OCI-LY7 (cell line): ENCODE measurements at regions not wholly inside any gene's neighbourhood (a gene's known extent, or its start where the extent isn't known, plus 50 kb on each side); places are given as distances from the start of the nearest gene placed in this dataset.

ENCODE experiments used
- BruUV-seq: library from RNA; stranded (reverse); fragments of 400-500 nt; replicated peaks from 2 replicates; lab custom pipeline; 2021; lab: Mats Ljungman, UMichigan
- CTCF ChIA-PET: fragments of 300-600 bp; sonication (Branson Sonifier 250); formaldehyde crosslinking; loops from one replicate; lab custom pipeline; 2022; ENCODE audit warnings: antibody characterized with exemption; ENCODE audit not compliant: unreplicated experiment; lab: Charles Lee
- POLR2A ChIA-PET: fragments of 300-600 bp; sonication (Branson Sonifier 250); formaldehyde crosslinking; loops from one replicate; lab custom pipeline; 2022; ENCODE audit warnings: antibody characterized with exemption; lab: Charles Lee
- DNase-seq: peaks from one replicate; pipeline ENCODE4 v3.0.0-alpha.2; 2015; ENCODE audit warnings: low spot score
- H2AFZ ChIP-seq: fragments of 200-600 bp; sonication (generic), shearing (Covaris generic); 2 replicates; pipeline ENCODE4 v1.6.1; 2014; ENCODE audit warnings: mild to moderate bottlenecking, antibody characterized with exemption, low read length, moderate library complexity
- H3K27ac ChIP-seq: fragments of 200-600 bp; sonication (generic); 2 replicates; pipeline ENCODE4 v1.5.1; 2014; ENCODE audit warnings: mixed run types, low read depth, mild to moderate bottlenecking, moderate library complexity, low read length, inconsistent platforms; ENCODE audit not compliant: poor library complexity, severe bottlenecking
- H3K36me3 ChIP-seq: fragments of 200-600 bp; sonication (generic); 2 replicates; pipeline ENCODE4 v1.6.1; 2014; ENCODE audit warnings: mild to moderate bottlenecking, antibody characterized with exemption, low read length, moderate library complexity, mixed read lengths; ENCODE audit not compliant: insufficient read depth
- H3K4me1 ChIP-seq: fragments of 200-600 bp; sonication (generic); 2 replicates; pipeline ENCODE4 v1.5.1; 2014; ENCODE audit warnings: mild to moderate bottlenecking, low read length; ENCODE audit not compliant: insufficient read depth, poor library complexity, severe bottlenecking
- H3K4me2 ChIP-seq: fragments of 200-600 bp; sonication (generic); 2 replicates; pipeline ENCODE4 v1.6.1; 2014; ENCODE audit warnings: mild to moderate bottlenecking, low read length
- H3K4me3 ChIP-seq: fragments of 200-600 bp; sonication (generic); 2 replicates; pipeline ENCODE4 v1.5.1; 2014; ENCODE audit warnings: mild to moderate bottlenecking, low read depth, low read length; ENCODE audit not compliant: poor library complexity, severe bottlenecking
- H3K79me2 ChIP-seq: fragments of 200-600 bp; sonication (generic); 2 replicates; pipeline ENCODE4 v1.6.1; 2016; ENCODE audit warnings: low read depth, mild to moderate bottlenecking, low read length, moderate library complexity, mixed read lengths; ENCODE audit not compliant: insufficient read depth
- H3K9me2 ChIP-seq: fragments of 200-600 bp; sonication (generic); 2 replicates; pipeline ENCODE4 v1.6.1; 2016; ENCODE audit warnings: mild to moderate bottlenecking, low read length, mixed read lengths; ENCODE audit not compliant: insufficient read depth
- H3K9me3 ChIP-seq: fragments of 200-600 bp; sonication (generic); 2 replicates; pipeline ENCODE4 v1.6.1; 2014; ENCODE audit warnings: mild to moderate bottlenecking, mixed run types, low read length, mixed read lengths
- H4K20me1 ChIP-seq: fragments of 200-600 bp; sonication (generic); 2 replicates; pipeline ENCODE4 v1.6.1; 2014; ENCODE audit warnings: mild to moderate bottlenecking, antibody characterized with exemption, low read length, moderate library complexity, mixed read lengths; ENCODE audit not compliant: insufficient read depth
- EZH2phosphoT487 ChIP-seq: fragments of 200-600 bp; sonication (generic); IDR thresholded peaks from 2 replicates; pipeline ENCODE4 v1.6.1; 2018; ENCODE audit warnings: low read depth, borderline replicate concordance, mild to moderate bottlenecking, mixed run types, antibody characterized with exemption, low read length, moderate library complexity, mixed read lengths
- intact Hi-C: fragments of 100-400 bp; cut with micrococcal nuclease; formaldehyde crosslinking; loops from one replicate; pipeline ENCODE4 v1.10.0; 2022; ENCODE audit not compliant: unreplicated experiment
- TF ChIP-seq, protein P1 (sequence below): fragments of 200-600 bp; sonication (generic); conservative IDR thresholded peaks from 2 replicates; pipeline ENCODE4 v1.5.1; 2014; ENCODE audit warnings: mild to moderate bottlenecking, antibody characterized with exemption, low read length, moderate library complexity, mixed read lengths

DNA sequence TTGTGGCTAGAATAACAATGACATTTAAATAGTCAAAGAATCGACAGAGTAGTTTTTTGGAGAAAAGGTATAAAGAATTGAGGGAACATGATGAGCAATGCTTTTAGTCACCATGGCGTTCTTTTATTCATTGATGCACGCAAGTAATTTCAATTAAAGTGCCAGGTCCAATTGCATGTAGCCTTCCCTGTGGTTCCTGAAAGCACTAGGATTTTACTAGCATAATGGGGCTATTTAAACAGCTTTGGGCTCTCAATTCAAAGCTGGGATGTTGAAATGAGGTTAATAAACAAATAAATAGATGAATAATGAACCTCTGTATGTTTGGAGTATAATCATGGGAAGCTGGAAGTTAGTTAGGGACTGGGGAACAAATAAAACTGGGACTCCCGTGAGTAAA is 121.2 kb upstream of the GAP43 start:
- CTCF ChIA-PET, result no interaction called here
- Histone ChIP-seq H3K36me3 (no peaks in the 10 kb centered on the region), H3K79me2 (no peaks in the 10 kb centered on the region), H3K4me3 (no peak overlapping the region), H3K9me3 (no peaks in the 10 kb centered on the region), H3K4me2 (no peak overlapping the region), H2AFZ (no peak overlapping the region), H4K20me1 (no peaks in the 10 kb centered on the region), H3K27ac (no peak overlapping the region), H3K9me2 (no peaks in the 10 kb centered on the region), H3K4me1 (no peaks in the 10 kb centered on the region)
- POLR2A ChIA-PET, result no interaction called here
- no TSS peak for BruUV-seq
- intact Hi-C loops, result no loop called here
- DNase-seq, result no peak
- TF ChIP-seq, protein P1, sequence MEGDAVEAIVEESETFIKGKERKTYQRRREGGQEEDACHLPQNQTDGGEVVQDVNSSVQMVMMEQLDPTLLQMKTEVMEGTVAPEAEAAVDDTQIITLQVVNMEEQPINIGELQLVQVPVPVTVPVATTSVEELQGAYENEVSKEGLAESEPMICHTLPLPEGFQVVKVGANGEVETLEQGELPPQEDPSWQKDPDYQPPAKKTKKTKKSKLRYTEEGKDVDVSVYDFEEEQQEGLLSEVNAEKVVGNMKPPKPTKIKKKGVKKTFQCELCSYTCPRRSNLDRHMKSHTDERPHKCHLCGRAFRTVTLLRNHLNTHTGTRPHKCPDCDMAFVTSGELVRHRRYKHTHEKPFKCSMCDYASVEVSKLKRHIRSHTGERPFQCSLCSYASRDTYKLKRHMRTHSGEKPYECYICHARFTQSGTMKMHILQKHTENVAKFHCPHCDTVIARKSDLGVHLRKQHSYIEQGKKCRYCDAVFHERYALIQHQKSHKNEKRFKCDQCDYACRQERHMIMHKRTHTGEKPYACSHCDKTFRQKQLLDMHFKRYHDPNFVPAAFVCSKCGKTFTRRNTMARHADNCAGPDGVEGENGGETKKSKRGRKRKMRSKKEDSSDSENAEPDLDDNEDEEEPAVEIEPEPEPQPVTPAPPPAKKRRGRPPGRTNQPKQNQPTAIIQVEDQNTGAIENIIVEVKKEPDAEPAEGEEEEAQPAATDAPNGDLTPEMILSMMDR, result no peak
- no peak for TF ChIP-seq EZH2phosphoT487

GRCh38 chr3:115503394-115503793 is 119.9 kb upstream of the GAP43 start:
- H3K9me2 ChIP-seq, result no peaks in the 10 kb centered on the region
- no peaks in the 10 kb centered on the region for H3K4me1 ChIP-seq
- intact Hi-C loops, result no loop called here
- no peaks in the 10 kb centered on the region for H3K36me3 ChIP-seq
- H3K9me3 ChIP-seq, result no peaks in the 10 kb centered on the region
- DNase-seq, result no peak
- no peaks in the 10 kb centered on the region for H4K20me1 ChIP-seq
- no peak overlapping the region for H3K4me3 ChIP-seq
- TF ChIP-seq EZH2phosphoT487, result no peak
- TF ChIP-seq, protein P1, result no peak
- ChIA-PET CTCF (no interaction called here), POLR2A (no interaction called here)
- no peak overlapping the region for H3K4me2 ChIP-seq
- no peaks in the 10 kb centered on the region for H3K79me2 ChIP-seq
- H2AFZ ChIP-seq, result no peak overlapping the region
- no TSS peak for BruUV-seq
- no peak overlapping the region for H3K27ac ChIP-seq

DNA sequence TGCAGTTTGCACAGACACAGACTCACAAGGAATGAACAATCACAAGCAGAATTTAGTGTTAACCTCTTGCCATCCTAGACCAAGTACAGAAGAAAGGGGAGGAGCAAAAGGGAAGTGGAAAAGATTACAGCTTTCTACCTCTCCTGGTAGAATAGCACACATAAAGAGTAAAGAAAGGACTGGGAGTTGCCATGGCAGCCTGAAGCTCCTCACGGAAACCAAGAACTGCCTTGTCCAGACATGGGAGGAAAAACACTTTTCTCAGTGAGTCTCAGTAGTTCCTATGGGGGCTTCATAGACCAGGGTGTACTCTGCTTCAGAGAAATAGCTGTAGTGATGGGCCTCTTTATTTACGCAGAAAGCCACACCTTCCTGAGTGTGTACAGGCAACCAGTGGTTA is 114.7 kb upstream of the GAP43 start:
- intact Hi-C loops, result no loop called here
- TF ChIP-seq, protein P1, result no peak
- TF ChIP-seq EZH2phosphoT487, result no peak

More for the DNA sequence above, 114.7 kb upstream of the GAP43 start:
- H3K27ac ChIP-seq, result no peak overlapping the region
- no peak for DNase-seq
- no peaks in the 10 kb centered on the region for H4K20me1 ChIP-seq
- H3K4me2 ChIP-seq, result no peak overlapping the region
- no peak overlapping the region for H2AFZ ChIP-seq
- CTCF ChIA-PET, result no interaction called here
- no peak overlapping the region for H3K4me3 ChIP-seq
- no peaks in the 10 kb centered on the region for H3K79me2 ChIP-seq
- no peaks in the 10 kb centered on the region for H3K9me2 ChIP-seq
- no peaks in the 10 kb centered on the region for H3K36me3 ChIP-seq
- no peaks in the 10 kb centered on the region for H3K4me1 ChIP-seq
- H3K9me3 ChIP-seq, result no peaks in the 10 kb centered on the region
- POLR2A ChIA-PET, result no interaction called here
- no TSS peak for BruUV-seq
